ENCODE measurements at regions not wholly inside any gene's neighbourhood (a gene's known extent, or its start where the extent isn't known, plus 50 kb on each side); places are given as distances from the start of the nearest gene placed in this dataset.
"Not testable (repeated sequence)": the region's sequence is repeated elsewhere in the genome, so short reads cannot be mapped to it uniquely, and the experiment has no call there.

DNA sequence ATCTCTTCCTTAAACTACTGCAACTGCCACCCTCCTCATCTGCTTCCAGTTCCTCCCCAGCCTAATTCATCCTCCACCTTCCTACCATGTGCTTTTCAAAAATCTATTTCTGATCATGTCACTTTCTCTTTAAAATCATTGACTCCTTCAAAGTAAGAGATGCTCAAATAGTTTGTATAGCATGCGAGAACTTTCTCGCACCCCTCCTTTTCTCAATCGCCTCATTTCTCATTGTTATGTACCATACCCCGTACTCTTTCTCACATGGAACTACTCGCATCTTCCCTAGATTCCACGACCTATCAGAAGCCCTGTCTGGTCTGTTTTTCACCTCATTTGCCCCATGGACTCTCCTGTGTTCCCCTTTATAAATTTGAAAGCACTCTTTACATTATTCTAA is 238.2 kb downstream of the NRIP1 start:
- no peak for DNase-seq (ENCODE audit: low read depth in 2 of 2)

DNA sequence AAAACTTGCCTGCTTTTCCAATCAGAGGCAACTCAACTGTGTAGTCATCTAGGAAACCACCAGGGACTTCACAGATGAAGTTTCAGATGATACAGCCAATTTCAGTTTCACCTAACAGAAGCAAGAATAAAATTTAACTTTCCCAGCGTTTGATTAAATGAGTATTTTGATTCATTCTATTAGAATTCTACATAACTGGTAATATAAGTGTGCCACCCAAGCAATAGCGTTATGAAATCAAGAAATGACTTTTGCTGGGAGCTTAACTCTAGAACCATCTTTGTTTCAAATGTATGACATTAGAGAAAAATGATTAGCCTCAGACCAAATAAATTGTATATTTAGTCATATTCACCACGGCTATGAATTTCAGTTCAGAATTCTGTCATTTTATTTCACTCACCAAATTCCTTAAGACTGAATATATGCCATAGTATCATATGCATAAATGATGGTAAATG is 239.3 kb downstream of the NRIP1 start:
- DNase-seq (ENCODE audit: low read depth in 2 of 2): no peak

DNA sequence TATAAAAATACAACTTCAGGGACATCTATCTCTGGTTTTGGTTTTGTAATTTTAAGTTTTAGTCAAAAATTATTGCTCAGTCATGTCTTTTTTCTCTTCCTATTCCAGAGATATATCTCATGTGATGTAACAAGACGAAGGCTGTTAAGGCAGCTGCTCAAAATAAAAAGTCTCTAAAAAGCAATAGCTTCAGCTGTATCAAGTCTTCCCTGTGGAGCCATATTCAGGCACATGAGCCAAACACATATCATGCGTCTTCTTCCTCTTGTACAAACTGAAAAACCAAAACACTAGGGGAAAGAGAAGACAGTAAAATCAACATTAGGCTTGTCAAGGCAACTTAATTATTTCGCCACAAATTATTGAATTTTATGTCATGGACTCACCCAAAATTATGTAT is 240.7 kb downstream of the NRIP1 start:
- DNase-seq (ENCODE audit: low read depth in 2 of 2): no peak

DNA sequence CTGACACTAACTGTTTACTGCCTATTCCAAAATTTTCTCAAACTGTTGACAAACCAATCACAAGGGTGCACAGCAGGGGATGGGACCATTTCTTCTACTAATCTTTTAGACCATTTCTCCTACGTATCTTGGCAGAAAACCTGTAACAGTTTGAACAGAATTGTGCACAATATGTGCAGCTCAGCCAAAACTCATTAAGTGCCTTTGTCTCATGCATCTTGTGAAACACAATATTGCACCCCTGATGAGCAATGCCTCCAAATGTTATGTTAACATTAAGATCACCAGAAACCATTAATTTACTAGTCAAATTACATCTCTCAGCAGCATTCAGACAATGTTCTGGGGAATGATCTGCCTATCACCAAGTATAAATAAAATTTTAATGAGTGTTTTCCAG is 247.5 kb downstream of the NRIP1 start:
- DNase-seq (ENCODE audit: low read depth in 2 of 2): no peak

DNA sequence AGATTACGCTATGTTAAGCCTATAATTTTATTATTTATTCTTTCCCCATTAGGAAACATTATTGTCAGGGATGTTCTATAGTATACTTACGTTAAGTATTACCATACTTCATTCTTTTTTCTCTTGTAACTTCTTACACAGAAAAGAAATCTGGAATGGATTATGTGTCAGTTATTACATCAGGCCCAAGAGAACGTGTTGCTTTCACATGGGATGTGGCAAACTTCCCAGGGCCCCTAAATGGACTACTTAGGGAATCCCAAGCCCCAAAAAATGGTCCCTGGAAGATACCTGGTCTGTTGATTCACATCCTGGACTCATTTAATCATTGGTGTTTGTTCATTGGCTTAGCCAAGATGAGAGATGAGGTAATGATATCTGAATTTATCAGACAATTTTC is 249.8 kb downstream of the NRIP1 start:
- DNase-seq (ENCODE audit: low read depth in 2 of 2): no peak

DNA sequence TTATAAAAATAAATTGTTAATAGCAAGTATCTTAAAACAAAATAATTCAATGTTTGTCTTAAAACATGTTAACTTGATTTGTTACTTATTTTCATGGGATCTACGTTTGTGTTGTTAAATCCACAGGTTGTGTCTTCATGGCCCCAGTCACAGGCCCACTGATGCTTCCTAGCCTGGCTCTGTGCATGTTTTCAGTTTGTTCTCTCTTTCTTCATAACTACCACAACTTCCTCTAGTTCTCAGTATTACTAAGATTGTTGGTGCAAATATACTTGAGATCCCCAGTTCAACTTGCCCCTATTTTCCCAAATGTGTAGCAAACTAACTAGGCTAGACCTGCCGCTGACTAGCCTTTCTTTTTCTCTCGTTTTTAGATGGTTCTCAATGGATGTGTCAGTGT is 250.5 kb downstream of the NRIP1 start:
- no peak for DNase-seq (ENCODE audit: low read depth in 2 of 2)

DNA sequence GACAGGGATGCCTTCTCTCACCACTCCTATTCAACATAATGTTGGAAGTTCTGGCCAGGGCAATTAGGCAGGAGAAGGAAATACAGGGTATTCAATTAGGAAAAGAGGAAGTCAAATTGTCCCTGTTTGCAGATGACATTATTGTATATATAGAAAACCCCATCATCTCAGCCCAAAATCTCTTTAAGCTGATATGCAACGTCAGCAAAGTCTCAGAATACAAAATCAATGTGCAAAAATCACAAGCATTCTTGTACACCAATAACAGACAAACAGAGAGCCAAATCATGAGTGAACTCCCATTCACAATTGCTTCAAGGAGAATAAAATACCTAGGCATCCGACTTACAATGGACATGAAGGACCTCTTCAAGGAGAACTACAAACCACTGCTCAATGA is 258.1 kb upstream of the SAMSN1 start:
- DNase-seq (ENCODE audit: low read depth in 2 of 2): not testable (repeated sequence)

DNA sequence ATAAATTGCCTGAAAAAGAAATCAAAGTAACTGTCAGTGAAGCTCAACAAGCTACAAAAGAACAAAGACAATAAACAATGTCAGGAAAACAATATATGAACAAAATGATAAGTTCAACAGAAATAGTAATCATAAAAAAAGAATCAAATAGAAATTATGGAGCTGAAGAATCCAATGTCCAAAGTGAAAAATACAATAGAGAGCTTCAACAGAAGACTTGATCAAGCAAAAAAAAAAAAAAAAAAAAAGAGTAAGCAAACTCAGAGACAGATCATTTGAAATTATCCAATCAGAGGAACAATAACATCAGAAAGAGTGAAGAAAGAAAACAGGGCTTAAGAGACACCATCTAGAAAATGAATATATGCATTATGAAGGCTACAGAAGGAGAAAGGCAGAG is 251.4 kb upstream of the SAMSN1 start:
- DNase-seq (ENCODE audit: low read depth in 2 of 2): no peak

DNA sequence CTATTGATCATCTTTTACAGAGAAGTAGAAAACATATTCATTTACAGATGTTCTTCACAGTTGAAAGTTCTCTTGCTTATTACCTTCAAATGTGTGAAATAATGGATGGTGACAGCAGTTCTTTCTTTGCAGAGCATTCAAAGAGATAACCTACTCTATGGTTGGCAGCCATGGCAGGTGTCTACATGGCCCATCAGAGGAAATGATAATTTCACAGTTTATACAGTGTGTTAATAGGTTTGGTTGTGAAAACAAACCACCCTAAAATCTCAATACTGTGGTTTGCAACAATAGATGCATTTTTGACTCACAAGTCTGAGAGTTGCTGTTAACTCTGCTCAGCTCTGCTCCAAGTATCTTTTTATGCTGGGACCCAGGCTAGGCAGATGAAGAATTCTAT is 241.2 kb upstream of the SAMSN1 start:
- DNase-seq (ENCODE audit: low read depth in 2 of 2): no peak

DNA sequence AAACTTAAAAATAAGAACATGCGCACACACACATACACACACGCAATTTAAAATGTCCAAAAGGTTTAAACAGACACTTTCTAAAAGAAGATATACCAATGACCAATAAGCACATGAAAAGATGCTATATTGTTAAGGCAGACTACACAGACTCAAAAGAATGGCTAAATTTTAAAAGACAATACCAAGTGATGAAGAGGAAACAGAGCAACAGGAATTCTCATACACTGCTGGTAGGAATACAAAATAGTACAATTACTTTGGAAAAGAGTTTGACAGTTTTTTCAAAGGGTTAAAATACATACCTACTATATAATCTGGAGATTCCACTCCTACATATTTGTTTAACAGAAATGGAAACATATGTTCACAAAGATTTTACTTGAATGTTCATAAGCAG is 239.6 kb upstream of the SAMSN1 start:
- DNase-seq (ENCODE audit: low read depth in 2 of 2): no peak

DNA sequence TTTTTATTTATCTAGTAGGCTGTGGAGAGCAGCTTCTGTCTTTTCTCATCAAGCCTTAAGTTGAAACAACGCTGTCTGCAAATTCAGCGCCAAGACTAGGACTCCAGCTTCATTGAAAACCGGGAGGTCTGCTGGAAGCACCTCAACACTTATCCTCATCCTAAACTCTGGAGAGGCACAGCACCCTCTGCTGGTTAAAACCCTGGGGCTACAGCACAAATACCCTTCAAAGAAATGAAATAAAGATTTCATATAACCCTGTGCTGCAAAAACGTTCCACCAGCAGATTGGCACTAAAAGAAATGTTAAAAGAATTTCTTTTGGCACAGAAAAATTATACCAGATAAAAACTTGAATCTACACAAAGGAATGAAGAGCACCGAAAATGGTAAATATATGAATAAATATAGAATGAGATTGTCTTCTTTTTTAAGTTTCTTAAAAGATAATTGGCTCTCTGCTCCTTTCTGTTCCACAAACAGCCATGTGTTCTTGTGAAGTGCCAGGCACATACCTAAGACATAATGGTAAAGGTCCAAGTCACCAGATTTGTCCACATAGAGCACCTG is 227.7 kb upstream of the SAMSN1 start:
- peak; percentile 25 to 59 for DNase-seq (ENCODE audit: low read depth in 2 of 2)

DNA sequence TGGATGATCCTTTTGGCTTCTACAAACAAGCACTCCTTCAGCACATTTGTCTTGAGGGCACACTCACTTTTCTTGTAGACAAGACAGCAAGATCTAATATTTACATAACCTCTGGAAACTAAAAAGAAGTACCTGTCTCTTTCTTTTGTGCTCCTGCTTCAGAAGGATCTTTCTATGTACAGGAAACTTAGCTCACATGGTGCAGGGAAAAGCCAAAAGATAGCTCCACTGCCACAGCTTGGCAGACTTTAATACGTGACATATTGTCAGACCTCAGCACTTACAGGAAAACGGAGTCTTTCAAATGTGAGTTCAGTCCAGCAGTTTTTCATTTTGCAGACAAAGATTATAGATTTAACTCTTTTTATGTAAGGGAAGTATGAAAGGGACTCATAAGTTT is 225.5 kb upstream of the SAMSN1 start:
- no peak for DNase-seq (ENCODE audit: low read depth in 2 of 2)

DNA sequence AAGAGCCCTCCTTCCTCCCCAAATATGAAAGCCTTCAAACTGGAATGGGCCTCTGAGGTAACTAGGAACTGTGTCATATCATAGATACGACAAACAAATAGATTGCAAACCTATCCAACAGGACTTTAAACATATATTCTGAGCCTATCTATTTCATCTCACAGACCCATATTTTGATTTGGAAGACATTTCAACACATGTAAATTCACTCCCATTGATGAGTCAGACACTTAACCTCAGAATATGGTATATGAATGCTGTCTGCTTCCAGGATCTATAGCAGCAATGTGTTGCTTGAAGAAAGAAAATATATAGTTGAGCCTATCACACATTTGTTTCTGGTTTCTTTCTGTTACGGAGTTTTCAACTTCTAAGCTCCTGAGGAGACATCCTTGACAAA is 221.9 kb upstream of the SAMSN1 start:
- no peak for DNase-seq (ENCODE audit: low read depth in 2 of 2)

DNA sequence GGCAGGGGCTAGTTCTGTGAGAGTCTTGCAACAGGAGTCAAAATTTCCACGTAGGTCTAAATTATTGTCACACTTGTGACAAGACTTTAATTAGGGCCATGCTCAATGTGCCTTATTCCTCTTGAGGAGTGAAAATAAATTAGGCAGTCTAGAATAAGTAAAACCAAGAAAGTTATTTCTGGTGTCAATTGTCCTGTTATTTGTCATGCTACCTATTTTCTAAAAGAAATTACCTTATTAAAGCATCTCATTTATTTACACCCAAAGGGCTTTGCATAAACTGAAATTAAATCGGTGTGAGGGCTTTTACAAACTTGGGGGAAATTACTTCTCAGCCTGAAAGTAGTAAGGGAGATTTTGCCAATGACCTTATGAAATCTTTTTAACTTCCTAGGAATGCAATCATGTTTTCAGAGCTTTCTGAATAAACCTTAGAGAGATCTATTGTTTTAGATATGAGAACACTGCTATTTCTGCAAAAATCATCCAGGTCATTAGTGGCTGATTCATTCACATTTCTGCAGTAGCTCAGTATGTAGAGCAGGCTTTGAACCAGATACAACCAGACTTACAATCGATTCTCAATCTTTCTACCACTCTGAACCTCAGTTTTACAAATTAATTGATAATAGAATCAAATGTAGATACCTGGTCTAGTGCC is 221.2 kb upstream of the SAMSN1 start:
- DNase-seq (ENCODE audit: low read depth in 2 of 2): no peak

DNA sequence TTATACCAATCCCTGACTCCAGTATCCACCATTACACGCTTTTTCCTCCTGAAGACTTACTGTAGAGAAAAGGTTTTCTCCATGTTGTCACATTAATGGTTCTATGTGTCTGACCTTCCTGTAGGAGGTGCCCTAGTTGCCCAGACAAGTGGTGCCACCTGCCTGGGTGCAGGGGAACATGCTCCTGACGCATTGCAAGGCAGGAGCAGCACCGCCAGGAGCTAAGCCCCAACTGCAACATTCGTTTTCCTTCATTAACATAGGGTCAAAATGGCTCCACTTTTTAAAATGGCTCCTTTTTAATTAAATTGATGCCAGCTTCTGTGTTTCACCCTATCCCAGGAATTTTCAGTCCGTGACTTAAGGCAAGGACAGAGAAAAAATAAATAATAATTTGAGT is 220.1 kb upstream of the SAMSN1 start:
- DNase-seq (ENCODE audit: low read depth in 2 of 2): no peak

DNA sequence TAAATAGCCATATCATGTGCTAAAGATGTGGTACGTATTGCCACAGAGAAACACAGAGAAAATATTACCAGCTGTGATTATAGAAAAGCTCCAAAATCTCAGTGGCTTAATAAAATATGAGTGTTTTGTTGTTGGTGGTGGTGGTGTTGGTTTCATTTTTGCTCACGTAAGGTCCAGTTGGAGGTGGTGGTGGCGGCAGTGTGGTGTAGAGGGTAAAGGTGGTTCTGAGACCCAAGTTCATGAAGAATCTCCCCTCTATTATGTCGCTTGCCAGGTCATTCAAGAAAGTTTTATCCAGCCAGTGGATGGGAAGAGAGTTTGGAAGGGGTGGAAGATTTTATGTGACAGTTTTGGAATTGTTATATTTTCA is 217.6 kb upstream of the SAMSN1 start:
- no peak for DNase-seq (ENCODE audit: low read depth in 2 of 2)

DNA sequence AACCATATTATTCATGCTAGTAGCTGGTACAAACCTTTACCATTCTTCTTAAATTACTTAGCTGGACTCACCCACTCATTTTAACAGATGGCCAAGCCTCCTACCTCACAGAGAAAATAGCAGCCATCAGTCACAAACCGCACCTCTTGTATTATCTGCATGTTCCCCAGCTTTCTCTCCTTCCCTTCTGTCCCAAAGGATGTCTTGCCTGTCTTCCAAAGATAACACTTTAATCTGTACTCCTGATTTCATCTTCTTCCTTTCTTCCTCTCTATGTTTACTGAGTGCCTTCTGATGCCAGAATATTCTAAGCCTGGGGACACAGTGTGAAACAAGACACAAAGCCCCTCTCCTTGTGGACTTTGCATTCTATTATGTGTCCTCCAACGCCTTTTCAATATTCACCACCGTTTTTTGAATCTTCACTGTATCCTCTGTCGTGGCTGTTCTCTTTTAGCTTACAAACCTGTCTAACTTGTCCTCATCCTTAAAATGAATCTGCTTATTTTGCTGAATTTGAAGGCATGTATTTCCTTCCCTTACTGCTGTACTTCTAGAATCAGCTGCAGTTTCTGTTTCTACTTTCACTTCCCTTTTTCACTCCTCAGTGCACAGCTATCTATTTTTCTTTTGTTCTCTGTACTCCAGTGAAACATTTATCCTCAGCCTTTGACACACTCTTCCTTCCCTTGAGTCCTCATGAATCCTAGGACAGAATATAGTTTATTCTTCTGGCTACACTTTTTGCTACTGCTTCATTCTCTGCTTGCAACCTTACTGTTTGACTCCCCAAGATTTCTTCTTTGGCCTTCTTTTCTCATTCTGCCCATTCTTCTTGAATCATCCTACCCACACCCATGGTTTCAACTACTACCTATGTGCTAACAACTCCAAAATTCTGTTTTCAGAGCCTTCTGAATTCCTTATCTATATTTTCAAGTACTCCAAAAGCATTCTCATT is 216.9 kb upstream of the SAMSN1 start:
- DNase-seq (ENCODE audit: low read depth in 2 of 2): no peak

DNA sequence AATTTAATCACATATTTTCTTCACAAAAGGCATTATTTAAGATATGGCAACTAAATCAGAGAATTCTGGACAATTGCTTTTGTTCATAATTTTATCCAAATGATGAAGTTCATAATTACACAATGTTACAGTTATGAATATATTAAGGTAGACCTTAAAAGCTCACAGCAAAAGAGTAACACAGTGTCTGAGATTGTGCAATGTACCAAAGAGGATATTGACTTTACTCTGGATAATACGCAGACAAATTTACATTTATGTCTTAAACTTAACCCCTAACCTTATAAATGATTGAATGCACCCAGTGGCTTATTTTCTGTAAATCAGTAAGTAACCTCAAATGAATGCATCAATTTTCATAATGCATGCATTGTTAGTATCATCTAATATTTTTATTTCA is 216.2 kb upstream of the SAMSN1 start:
- DNase-seq (ENCODE audit: low read depth in 2 of 2): no peak

DNA sequence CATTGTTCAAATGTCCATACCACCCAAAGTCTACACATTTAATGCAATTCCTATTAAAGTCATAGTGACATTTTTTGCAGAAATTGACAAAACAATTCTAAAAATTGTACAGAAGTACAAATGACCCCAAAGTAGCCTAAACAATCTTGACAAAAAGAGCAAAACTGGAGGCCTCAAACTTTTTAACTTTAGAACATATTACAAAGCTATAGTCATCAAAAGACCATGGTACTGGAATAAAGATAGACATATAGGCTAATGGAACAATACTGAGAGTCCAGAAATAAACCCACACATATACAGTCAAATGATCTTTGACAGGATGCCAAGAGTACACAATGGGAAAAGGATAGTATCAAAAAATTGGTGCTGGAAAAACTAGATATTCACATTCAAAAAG is 213.2 kb upstream of the SAMSN1 start:
- DNase-seq (ENCODE audit: low read depth in 2 of 2): no peak

DNA sequence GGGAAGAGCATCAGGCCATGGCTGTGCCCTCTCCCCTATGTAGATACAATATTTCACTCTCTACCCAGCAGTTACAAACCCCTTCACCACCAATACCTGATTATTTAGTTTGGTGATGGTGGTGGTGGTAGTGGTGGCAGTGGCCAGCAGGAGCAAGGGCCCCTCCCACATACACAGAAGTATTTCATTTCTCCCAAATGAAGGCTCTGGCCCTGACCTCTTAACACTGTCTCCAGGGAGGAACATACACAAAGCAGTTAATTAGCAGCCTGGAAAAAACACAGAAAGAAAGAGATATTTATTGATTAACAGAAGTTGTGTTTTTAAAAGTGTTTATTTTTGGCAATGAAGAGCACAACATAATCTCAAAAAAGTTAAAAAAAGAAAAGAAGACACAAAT is 212.7 kb upstream of the SAMSN1 start:
- DNase-seq (ENCODE audit: low read depth in 2 of 2): no peak

DNA sequence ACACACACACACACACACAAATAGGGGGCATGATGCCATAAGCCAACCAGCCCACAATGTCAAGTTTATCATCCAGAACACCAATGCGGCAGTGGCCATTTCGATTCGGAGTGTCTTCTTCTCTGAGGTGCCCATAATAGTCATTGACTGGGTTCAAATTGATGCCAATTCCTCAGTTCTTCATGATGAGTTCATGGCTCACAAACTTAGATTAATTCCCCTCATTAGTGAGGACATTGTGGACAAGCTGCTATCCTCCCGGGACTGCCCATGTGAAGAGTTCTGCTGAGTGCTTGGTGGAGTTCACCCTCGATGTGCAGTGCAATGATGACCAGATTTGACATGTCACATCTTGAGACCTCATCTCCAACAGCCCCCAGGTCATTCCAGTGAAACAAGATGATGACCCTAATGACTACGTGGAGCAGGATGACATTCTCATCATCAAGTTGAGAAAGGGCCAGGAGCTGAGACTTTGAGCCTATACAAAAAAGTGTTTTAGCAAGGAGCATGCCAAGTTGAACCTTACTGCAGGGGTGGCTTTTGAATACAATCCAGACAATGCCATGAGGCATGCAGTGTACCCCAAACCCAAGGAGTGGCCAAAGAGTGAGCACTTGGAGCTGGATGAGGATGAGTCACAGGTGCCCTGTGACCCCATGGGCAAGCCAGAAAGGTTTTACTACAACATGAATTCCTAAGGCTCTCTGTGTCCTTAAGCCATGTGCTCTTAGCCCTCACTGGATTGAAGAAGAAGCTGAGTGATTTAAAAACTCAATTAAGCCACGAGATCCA is 211.6 kb upstream of the SAMSN1 start:
- DNase-seq (ENCODE audit: low read depth in 2 of 2): no peak

DNA sequence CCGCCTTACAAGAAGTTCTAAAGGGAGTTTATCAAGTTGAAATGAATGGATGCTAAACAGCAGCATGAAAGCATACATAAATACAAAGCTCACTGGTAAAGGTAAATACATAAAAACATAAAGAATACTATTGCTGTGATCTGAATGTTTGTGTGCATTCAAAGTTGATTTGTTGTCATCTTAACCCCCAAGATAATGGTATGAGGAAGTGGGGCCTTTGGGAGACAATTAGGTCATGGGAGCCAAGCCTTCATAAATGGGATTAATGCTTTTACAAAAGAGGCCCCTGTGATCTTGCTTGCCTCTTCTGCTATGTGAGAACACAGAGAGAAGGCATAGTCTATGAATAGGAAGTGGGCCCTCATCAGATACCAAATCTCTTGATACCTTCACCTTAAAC is 209.0 kb upstream of the SAMSN1 start:
- no peak for DNase-seq (ENCODE audit: low read depth in 2 of 2)
